WI38 (cell line): ENCODE measurements at regions not wholly inside any gene's neighbourhood (a gene's known extent, or its start where the extent isn't known, plus 50 kb on each side); places are given as distances from the start of the nearest gene placed in this dataset.

Source experiments
- H3K4me3 ChIP-seq: 2 replicates; pipeline ENCODE4 v1.5.1; 2011; ENCODE audit warnings: low read depth, mild to moderate bottlenecking, control low read depth, low read length
- TF ChIP-seq, protein P1 (sequence below): IDR thresholded peaks from 2 replicates; pipeline ENCODE4 v1.5.1; 2012; ENCODE audit warnings: low read depth, mild to moderate bottlenecking, control low read depth, low read length

DNA sequence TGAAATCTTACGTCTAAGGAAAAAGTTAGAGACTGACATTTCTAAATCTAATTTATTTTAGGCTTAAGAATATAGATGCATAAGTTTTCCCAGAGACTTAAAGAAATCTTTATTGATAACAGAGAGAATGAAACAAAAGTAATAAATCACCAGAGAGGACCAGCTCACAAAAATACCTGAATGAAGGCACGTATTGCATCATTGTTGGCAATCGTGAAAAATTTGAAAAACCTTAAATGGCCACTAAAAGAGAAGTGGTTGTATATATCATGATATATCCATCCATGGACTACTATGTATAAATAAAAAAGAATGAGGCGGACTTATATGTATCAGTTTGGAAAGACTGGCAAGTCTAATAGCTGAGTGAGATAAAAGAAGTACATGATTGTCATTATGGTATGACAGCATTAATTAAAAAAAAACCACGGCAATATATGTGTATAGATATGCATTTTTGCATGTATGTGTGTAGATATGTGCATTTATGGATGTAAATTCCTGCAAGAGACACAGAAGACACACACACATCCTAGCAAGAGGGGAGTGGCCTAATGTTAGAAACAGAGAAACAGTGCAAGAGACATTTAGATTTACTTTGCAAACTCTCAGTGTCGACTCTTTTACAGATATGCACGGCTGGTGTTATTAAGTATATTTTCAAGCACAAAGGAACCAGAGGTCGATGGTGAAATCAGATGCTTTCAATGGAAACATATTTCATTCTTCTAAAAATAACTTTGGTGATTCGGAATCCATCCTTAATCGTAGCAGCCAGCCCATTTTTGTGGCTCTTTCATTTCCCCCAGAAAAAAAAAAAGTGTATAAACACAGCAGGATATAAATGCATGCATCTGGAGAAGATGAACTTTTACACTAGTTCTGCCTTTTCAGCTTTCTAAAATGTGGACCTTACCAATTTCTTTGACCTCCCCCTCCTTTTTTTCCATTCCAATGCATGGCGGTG is 156.1 kb upstream of the SALL4 start:
- TF ChIP-seq, protein P1, sequence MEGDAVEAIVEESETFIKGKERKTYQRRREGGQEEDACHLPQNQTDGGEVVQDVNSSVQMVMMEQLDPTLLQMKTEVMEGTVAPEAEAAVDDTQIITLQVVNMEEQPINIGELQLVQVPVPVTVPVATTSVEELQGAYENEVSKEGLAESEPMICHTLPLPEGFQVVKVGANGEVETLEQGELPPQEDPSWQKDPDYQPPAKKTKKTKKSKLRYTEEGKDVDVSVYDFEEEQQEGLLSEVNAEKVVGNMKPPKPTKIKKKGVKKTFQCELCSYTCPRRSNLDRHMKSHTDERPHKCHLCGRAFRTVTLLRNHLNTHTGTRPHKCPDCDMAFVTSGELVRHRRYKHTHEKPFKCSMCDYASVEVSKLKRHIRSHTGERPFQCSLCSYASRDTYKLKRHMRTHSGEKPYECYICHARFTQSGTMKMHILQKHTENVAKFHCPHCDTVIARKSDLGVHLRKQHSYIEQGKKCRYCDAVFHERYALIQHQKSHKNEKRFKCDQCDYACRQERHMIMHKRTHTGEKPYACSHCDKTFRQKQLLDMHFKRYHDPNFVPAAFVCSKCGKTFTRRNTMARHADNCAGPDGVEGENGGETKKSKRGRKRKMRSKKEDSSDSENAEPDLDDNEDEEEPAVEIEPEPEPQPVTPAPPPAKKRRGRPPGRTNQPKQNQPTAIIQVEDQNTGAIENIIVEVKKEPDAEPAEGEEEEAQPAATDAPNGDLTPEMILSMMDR = no peak
- H3K4me3 ChIP-seq = no peak overlapping the region

GRCh38 chr20:51955756-51956155 is 153.4 kb upstream of the SALL4 start:
- no peak overlapping the region for H3K4me3 ChIP-seq
- TF ChIP-seq, protein P1 = no peak

- TF ChIP-seq, protein P1 = no peak
- H3K4me3 ChIP-seq = no peak overlapping the region
These were observed 151.5 kb upstream of the SALL4 start for GRCh38 chr20:51953731-51954340.

DNA sequence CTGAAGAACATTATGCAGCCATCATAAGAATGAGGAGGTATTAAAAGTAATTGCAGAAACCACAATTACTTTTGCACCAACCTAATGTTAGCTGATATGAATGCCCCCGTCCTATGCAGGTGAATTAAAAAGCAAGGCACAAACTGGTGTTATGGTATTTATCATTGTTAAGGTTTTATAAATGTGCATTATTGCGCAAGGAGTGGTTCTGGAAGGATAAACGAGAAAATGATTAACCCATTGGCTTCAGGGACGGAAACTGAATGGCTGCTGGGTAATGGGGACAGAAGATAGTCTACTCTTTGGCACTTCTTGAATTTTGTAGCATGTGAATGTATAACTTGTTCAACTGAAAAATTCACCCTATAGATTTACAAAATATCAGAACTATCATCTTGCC is 148.6 kb upstream of the SALL4 start:
- H3K4me3 ChIP-seq = no peak overlapping the region
- TF ChIP-seq, protein P1 = no peak

DNA sequence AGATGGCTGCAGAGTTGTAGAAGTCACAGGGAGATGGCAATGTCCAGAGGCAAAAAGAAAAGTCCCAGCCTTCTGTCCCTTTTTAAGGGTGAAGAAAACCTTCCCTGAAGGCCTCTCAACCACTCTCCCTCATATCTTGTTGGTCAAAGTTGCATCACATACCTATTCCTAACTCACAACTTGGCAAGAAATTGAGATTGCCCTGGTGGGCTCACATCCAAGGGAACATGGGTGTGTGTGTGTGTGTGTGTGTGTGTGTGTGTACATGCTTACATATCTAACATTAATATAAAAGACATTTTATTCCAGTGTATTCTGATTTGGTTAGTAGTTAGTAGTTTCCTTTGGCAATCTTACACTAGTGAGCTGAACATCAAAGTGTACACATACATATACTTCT is 144.3 kb upstream of the SALL4 start:
- TF ChIP-seq, protein P1 = no peak
- H3K4me3 ChIP-seq = no peak overlapping the region

- H3K4me3 ChIP-seq = no peak overlapping the region
- TF ChIP-seq, protein P1 = no peak
These were observed 143.6 kb upstream of the SALL4 start for GRCh38 chr20:51945881-51946280.

DNA sequence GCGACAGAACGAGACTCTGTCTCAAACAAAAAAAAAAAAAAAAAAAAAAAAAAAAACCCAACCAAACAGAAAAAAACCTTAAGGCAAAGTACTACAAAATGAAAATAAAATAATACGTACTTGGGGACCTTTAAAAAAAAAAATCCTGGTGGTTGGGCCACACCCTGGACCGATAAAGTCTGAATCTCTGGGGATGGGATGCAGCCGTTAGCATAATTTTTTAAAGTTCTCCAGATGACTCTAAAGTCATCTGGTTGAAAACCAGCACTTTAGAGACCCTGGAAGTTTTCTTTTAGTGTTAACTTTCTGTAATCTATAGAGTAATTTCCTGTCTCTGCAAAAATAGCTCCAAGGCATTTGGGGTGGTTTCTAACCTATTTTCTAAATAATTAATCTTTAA is 142.9 kb upstream of the SALL4 start:
- no peak overlapping the region for H3K4me3 ChIP-seq
- TF ChIP-seq, protein P1 = no peak
